Neural progenitor cell (in vitro differentiated cells): ENCODE measurements at regions not wholly inside any gene's neighbourhood (a gene's known extent, or its start where the extent isn't known, plus 50 kb on each side); places are given as distances from the start of the nearest gene placed in this dataset.
A peak's percentile ranks its signal among the peaks of the same experiment; 100 is the strongest.
"Not testable (repeated sequence)": the region's sequence is repeated elsewhere in the genome, so short reads cannot be mapped to it uniquely, and the experiment has no call there.

Source experiments
- DNase-seq: peaks from one replicate; pipeline ENCODE4 v3.0.0-alpha.2; 2016; ENCODE audit warnings: low spot score
- H2AFZ ChIP-seq: fragments of 200-600 bp; sonication (generic); replicated peaks from 2 replicates; pipeline ENCODE4 v1.6.1; 2016; ENCODE audit warnings: antibody characterized with exemption
- H3F3A ChIP-seq: fragments of 200-600 bp; sonication (generic); 2 replicates; pipeline ENCODE4 v1.6.1; 2016; ENCODE audit warnings: antibody characterized with exemption, low read depth
- H3K27ac ChIP-seq: fragments of 200-600 bp; sonication (generic); 2 replicates; pipeline ENCODE4 v1.5.1; 2016; ENCODE audit warnings: mild to moderate bottlenecking
- H3K27me3 ChIP-seq: fragments of 200-600 bp; sonication (generic); 2 replicates; pipeline ENCODE4 v1.6.1; 2016; ENCODE audit warnings: mild to moderate bottlenecking, moderate library complexity
- H3K36me3 ChIP-seq: fragments of 200-600 bp; sonication (generic); 2 replicates; pipeline ENCODE4 v1.5.1; 2016
- H3K4me1 ChIP-seq: fragments of 200-600 bp; sonication (generic); 2 replicates; pipeline ENCODE4 v1.6.1; 2016; ENCODE audit warnings: mixed run types
- H3K4me2 ChIP-seq: fragments of 200-600 bp; sonication (generic); 2 replicates; pipeline ENCODE4 v1.6.1; 2016
- H3K4me3 ChIP-seq: fragments of 200-600 bp; sonication (generic); 2 replicates; pipeline ENCODE4 v1.5.1; 2016
- H3K79me2 ChIP-seq: fragments of 200-600 bp; sonication (generic); 2 replicates; pipeline ENCODE4 v1.6.1; 2016; ENCODE audit warnings: low read depth
- H3K9ac ChIP-seq: fragments of 200-600 bp; sonication (generic); 2 replicates; pipeline ENCODE4 v1.6.1; 2016
- H3K9me3 ChIP-seq: fragments of 200-600 bp; sonication (generic); 2 replicates; pipeline ENCODE4 v1.5.1; 2016; ENCODE audit warnings: low read depth
- H4K20me1 ChIP-seq: fragments of 200-600 bp; sonication (generic); 2 replicates; pipeline ENCODE4 v1.6.1; 2016; ENCODE audit warnings: low read depth
- H3K27ac Mint-ChIP-seq: 3 replicates; pipeline ENCODE4 v1.8.0; 2021; ENCODE audit warnings: mixed read lengths
- H3K27me3 Mint-ChIP-seq: 2 replicates; pipeline ENCODE4 v1.8.0; 2022; ENCODE audit warnings: low read depth, mild to moderate bottlenecking, inconsistent platforms, moderate library complexity, mixed read lengths; ENCODE audit not compliant: insufficient read depth
- H3K36me3 Mint-ChIP-seq: 3 replicates; pipeline ENCODE4 v1.8.0; 2021; ENCODE audit warnings: mixed read lengths
- H3K4me1 Mint-ChIP-seq: 3 replicates; pipeline ENCODE4 v1.8.0; 2021; ENCODE audit warnings: mixed read lengths
- H3K4me3 Mint-ChIP-seq: 3 replicates; pipeline ENCODE4 v1.8.0; 2021; ENCODE audit warnings: mild to moderate bottlenecking, moderate library complexity, mixed read lengths
- H3K9me3 Mint-ChIP-seq: 3 replicates; pipeline ENCODE4 v1.8.0; 2020; ENCODE audit warnings: mixed read lengths
- CTCF ChIP-seq: fragments of 200-600 bp; sonication (generic); IDR thresholded peaks from 2 replicates; pipeline ENCODE4 v1.5.1; 2017; ENCODE audit warnings: antibody characterized with exemption, mild to moderate bottlenecking
- EZH2 ChIP-seq: fragments of 200-600 bp; sonication (generic); IDR thresholded peaks from 2 replicates; pipeline ENCODE4 v1.6.1; 2017; ENCODE audit warnings: antibody characterized with exemption, mild to moderate bottlenecking, moderate library complexity
- EZH2phosphoT487 ChIP-seq: fragments of 200-600 bp; sonication (generic); IDR thresholded peaks from 2 replicates; pipeline ENCODE4 v1.6.1; 2017; ENCODE audit warnings: antibody characterized with exemption

DNA sequence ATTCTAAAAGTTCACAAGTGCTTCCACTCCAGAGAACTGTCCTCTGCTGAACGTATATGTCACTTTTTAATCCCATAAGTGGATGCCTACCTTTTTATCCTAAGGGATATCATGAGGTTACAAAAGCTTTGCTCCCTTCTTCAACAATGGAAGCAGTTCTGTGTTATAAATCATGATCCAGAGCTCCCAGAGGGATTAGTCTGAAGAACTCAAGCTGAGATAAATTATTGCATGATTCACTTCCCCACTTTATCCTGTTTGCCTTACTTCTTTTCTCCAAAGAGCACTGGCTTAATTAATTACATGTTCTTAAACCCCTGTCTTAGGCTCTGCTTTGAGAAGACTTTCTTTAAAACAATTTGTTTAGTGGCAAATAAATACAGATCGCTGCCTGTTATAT is 246.7 kb downstream of the PCDH17 start:
- Histone ChIP-seq H3K27me3 (no peaks in the 10 kb centered on the region), H3K9me3 (no peaks in the 10 kb centered on the region), H3F3A (no peaks in the 10 kb centered on the region), H3K36me3 (no peaks in the 10 kb centered on the region), H3K27ac (no peak overlapping the region), H3K4me1 (no peaks in the 10 kb centered on the region), H2AFZ (no peak overlapping the region), H3K9ac (no peak overlapping the region), H4K20me1 (no peaks in the 10 kb centered on the region), H3K4me2 (no peak overlapping the region), H3K4me3 (no peak overlapping the region), H3K79me2 (no peaks in the 10 kb centered on the region)
- TF ChIP-seq EZH2phosphoT487 (no peak), CTCF (no peak), EZH2 (no peak)
- Mint-ChIP-seq H3K27me3 (peaks cover 2% of the 10 kb centered on the region), H3K4me3 (no peak overlapping the region), H3K9me3 (no peaks in the 10 kb centered on the region), H3K27ac (no peak overlapping the region), H3K4me1 (peaks cover 3% of the 10 kb centered on the region), H3K36me3 (no peaks in the 10 kb centered on the region)
- no peak for DNase-seq

DNA sequence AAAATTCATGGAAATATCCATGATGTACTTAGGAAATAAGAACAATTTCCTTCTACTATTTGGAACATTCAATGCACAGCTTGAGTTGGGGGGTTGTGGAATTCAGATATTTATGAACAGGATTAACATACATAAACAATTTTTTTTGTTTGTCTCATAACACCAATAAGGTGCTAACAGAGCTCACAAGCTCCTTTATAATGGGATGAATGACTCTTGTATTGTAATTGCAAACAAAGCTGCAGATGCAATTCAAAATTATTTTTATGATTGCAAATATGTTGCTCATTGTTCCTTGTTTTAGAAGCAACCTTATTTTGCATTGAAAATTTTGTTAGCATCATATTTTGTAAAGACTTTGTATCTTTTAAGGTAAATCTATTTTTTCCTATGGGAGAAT is 265.7 kb downstream of the PCDH17 start:
- H3K9ac ChIP-seq, result no peak overlapping the region
- no peak overlapping the region for H3K4me3 Mint-ChIP-seq
- H3K27me3 Mint-ChIP-seq, result no peaks in the 10 kb centered on the region
- no peaks in the 10 kb centered on the region for H3K36me3 Mint-ChIP-seq
- TF ChIP-seq CTCF, result no peak
- TF ChIP-seq EZH2phosphoT487, result no peak
- TF ChIP-seq EZH2, result no peak
- H3K36me3 ChIP-seq, result no peaks in the 10 kb centered on the region
- no peak for DNase-seq
- H3K9me3 Mint-ChIP-seq, result no peaks in the 10 kb centered on the region
- H3K4me1 ChIP-seq, result no peaks in the 10 kb centered on the region
- H2AFZ ChIP-seq, result no peak overlapping the region
- H3K4me1 Mint-ChIP-seq, result no peaks in the 10 kb centered on the region
- H3K27me3 ChIP-seq, result no peaks in the 10 kb centered on the region
- H3K79me2 ChIP-seq, result no peaks in the 10 kb centered on the region
- no peaks in the 10 kb centered on the region for H3F3A ChIP-seq
- H3K27ac ChIP-seq, result no peak overlapping the region
- no peak overlapping the region for H3K4me3 ChIP-seq
- H3K27ac Mint-ChIP-seq, result no peak overlapping the region
- no peaks in the 10 kb centered on the region for H4K20me1 ChIP-seq
- H3K9me3 ChIP-seq, result no peaks in the 10 kb centered on the region
- H3K4me2 ChIP-seq, result no peak overlapping the region

GRCh38 chr13:57899096-57899495 is 267.6 kb downstream of the PCDH17 start:
- Mint-ChIP-seq H3K36me3 (no peaks in the 10 kb centered on the region), H3K27ac (no peak overlapping the region), H3K9me3 (peaks cover 6% of the 10 kb centered on the region), H3K4me3 (no peak overlapping the region), H3K4me1 (no peaks in the 10 kb centered on the region), H3K27me3 (peaks cover 2% of the 10 kb centered on the region)
- H3K9me3 ChIP-seq, result no peaks in the 10 kb centered on the region
- no peak overlapping the region for H3K27ac ChIP-seq
- H3F3A ChIP-seq, result no peaks in the 10 kb centered on the region
- peak overlapping the region; percentile 44 for H2AFZ ChIP-seq
- no peaks in the 10 kb centered on the region for H4K20me1 ChIP-seq
- H3K4me2 ChIP-seq, result no peak overlapping the region
- H3K27me3 ChIP-seq, result no peaks in the 10 kb centered on the region
- H3K4me3 ChIP-seq, result no peak overlapping the region
- H3K79me2 ChIP-seq, result no peaks in the 10 kb centered on the region
- no peaks in the 10 kb centered on the region for H3K4me1 ChIP-seq
- DNase-seq, result no peak
- H3K36me3 ChIP-seq, result no peaks in the 10 kb centered on the region
- no peak overlapping the region for H3K9ac ChIP-seq
- TF ChIP-seq EZH2 (no peak), EZH2phosphoT487 (no peak), CTCF (no peak)

DNA sequence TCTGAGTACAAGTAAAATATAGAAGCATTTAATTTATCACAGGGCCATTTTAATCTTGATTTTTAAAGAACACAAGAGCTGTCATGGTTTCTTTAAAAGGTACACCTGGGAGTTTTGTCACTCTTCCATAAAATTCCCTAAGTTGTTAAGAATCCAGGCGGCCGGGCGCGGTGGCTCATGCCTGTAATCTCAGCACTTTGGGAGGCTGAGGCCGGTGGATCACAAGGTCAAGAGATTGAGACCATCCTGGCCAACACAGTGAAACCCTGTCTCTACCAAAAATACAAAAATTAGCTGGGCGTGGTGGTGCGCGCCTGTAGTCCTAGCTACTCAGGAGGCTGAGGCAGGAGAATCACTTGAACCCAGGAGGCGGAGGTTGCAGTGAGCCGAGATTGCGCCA is 278.3 kb downstream of the PCDH17 start:
- not testable (repeated sequence) for H2AFZ ChIP-seq, H3K27ac Mint-ChIP-seq, H3K4me1 Mint-ChIP-seq, H3K36me3 ChIP-seq, DNase-seq, H3K9me3 Mint-ChIP-seq, H3K79me2 ChIP-seq, H3K4me3 ChIP-seq, H3K9ac ChIP-seq, H3K4me2 ChIP-seq, H3F3A ChIP-seq, H3K27me3 ChIP-seq, H3K9me3 ChIP-seq, H4K20me1 ChIP-seq, H3K4me1 ChIP-seq, H3K27ac ChIP-seq, H3K27me3 Mint-ChIP-seq, H3K4me3 Mint-ChIP-seq, H3K36me3 Mint-ChIP-seq
